ENCODE measurements at regions not wholly inside any gene's neighbourhood (a gene's known extent, or its start where the extent isn't known, plus 50 kb on each side); places are given as distances from the start of the nearest gene placed in this dataset.

DNA sequence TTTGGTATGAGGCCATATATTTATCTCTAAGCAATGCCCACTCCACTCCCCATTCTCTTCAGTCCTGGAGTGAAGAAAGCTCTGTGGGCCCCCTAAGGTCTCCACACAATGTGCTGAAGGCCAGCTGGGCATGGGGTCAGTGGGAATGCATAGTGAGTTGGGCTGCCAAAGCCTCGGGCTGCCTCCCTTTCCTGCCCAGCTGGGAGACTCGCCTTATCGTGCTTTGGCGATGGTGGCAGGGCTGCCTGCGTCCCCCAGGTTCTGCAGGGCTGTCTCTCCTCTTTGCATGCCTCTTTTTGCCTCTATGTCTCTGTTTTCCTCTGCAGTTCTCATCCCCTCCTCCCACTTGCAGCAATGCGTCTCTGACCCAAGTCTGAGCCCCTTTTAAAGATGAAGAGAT is 116.5 kb downstream of the CYLD start:
- no peak overlapping the region for H3K4me3 ChIP-seq (ENCODE audit: low read depth, low read length)
- TF ChIP-seq, protein P1, sequence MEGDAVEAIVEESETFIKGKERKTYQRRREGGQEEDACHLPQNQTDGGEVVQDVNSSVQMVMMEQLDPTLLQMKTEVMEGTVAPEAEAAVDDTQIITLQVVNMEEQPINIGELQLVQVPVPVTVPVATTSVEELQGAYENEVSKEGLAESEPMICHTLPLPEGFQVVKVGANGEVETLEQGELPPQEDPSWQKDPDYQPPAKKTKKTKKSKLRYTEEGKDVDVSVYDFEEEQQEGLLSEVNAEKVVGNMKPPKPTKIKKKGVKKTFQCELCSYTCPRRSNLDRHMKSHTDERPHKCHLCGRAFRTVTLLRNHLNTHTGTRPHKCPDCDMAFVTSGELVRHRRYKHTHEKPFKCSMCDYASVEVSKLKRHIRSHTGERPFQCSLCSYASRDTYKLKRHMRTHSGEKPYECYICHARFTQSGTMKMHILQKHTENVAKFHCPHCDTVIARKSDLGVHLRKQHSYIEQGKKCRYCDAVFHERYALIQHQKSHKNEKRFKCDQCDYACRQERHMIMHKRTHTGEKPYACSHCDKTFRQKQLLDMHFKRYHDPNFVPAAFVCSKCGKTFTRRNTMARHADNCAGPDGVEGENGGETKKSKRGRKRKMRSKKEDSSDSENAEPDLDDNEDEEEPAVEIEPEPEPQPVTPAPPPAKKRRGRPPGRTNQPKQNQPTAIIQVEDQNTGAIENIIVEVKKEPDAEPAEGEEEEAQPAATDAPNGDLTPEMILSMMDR (IDR thresholded peaks at IDR 0.05; ENCODE audit: borderline replicate concordance, insufficient read depth, low read depth, low read length): no peak

DNA sequence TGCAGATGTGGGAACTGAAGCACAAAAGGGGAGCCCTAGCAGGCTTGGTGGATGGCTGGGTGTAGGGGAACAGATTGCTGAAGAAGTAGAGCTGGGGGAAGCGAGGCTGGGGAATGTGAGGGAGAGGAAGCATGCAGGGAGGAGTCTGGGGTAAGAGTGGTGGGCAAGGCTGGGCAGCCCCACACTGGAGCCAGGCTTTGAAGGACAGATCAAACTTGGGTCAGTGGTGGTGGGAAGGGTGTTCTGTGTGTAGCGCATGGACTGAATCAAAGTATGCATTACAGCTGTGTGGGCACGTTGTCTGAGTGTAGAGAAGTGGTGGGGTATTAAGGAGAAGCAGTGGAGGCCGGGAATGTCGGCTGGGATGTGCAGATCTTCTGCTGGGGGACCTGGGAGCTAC is 116.0 kb downstream of the CYLD start:
- TF ChIP-seq, protein P1 (IDR thresholded peaks at IDR 0.05; ENCODE audit: borderline replicate concordance, insufficient read depth, low read depth, low read length): no peak
- H3K4me3 ChIP-seq (ENCODE audit: low read depth, low read length): no peak overlapping the region

DNA sequence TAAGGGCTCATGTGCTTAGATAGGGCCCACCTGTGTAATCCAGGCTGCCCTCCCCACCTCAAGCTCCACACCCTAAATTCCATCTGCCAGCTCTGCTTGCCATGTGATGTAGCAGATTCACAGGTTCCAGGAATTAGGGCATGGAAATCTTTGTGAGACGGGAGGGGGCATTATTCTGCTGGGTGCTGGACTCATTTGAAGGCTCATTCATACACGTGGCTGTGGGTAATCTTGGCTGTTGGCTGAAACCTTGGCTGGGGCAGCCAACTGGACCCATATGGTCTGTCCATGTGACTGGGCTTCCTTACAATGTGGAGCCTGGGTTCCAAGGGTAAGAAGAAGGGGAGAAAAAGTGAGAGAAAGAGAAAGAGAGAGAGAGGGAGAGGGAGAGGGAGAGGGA is 115.1 kb downstream of the CYLD start:
- TF ChIP-seq, protein P1 (IDR thresholded peaks at IDR 0.05; ENCODE audit: borderline replicate concordance, insufficient read depth, low read depth, low read length): no peak
- H3K4me3 ChIP-seq (ENCODE audit: low read depth, low read length): no peak overlapping the region

DNA sequence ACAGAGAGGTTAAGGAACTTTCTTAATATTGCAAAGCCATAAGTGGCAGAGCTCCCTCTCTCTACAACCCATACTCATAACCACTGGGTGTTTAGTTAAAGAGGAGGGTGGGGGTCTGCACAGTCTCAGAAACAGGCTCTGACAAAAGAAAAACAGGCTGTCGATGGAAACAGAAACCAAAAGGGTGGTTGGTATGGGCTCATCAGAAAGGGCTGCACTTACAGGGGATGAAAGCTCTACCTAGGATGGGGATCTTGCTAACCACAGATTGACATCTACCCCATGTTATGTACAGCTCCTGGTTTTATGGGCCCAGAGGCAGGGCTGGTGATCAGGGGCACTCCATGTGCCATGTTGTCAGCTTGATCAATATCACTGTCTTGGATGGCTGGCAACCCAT is 111.4 kb downstream of the CYLD start:
- no peak overlapping the region for H3K4me3 ChIP-seq (ENCODE audit: low read depth, low read length)
- TF ChIP-seq, protein P1 (IDR thresholded peaks at IDR 0.05; ENCODE audit: borderline replicate concordance, insufficient read depth, low read depth, low read length): no peak
